HFF-Myc (cell line): ENCODE measurements at regions not wholly inside any gene's neighbourhood (a gene's known extent, or its start where the extent isn't known, plus 50 kb on each side); places are given as distances from the start of the nearest gene placed in this dataset.

Source experiments
- DNase-seq: peaks from one replicate; pipeline ENCODE4 v3.0.0-alpha.2; 2011; ENCODE audit warnings: low read depth; ENCODE audit errors: extremely low read depth
- H3K4me3 ChIP-seq: replicated peaks from 2 replicates; pipeline ENCODE4 v1.5.1; 2011; ENCODE audit warnings: low read depth, mild to moderate bottlenecking, control low read depth, low read length
- CTCF ChIP-seq: IDR thresholded peaks from 2 replicates; pipeline ENCODE4 v1.5.1; 2012; ENCODE audit warnings: mild to moderate bottlenecking, low read depth, low read length, control low read depth; ENCODE audit errors: missing control alignments

- no peak for TF ChIP-seq CTCF
- no peak for DNase-seq
- H3K4me3 ChIP-seq, result no peak overlapping the region
Measured at GRCh38 chr17:77385750-77386501, 245.2 kb downstream of the SEC14L1 start.

GRCh38 chr17:77386502-77387192 lies 245.9 kb downstream of the SEC14L1 start:
- no peak for DNase-seq
- no peak for TF ChIP-seq CTCF
- no peak overlapping the region for H3K4me3 ChIP-seq

- no peak for TF ChIP-seq CTCF
- no peak for DNase-seq
- H3K4me3 ChIP-seq, result no peak overlapping the region
Measured at GRCh38 chr17:77387891-77388290, 247.1 kb downstream of the SEC14L1 start.

- no peak for TF ChIP-seq CTCF
- H3K4me3 ChIP-seq, result no peak overlapping the region
- DNase-seq, result no peak
Measured at GRCh38 chr17:77388384-77389306, 247.9 kb downstream of the SEC14L1 start.

GRCh38 chr17:77390870-77391269 lies 250.1 kb downstream of the SEC14L1 start:
- H3K4me3 ChIP-seq, result no peak overlapping the region
- TF ChIP-seq CTCF, result no peak
- DNase-seq, result no peak

GRCh38 chr17:77391668-77392375 lies 251.1 kb downstream of the SEC14L1 start:
- DNase-seq, result no peak

More at GRCh38 chr17:77391668-77392375, 251.1 kb downstream of the SEC14L1 start:
- no peak overlapping the region for H3K4me3 ChIP-seq
- TF ChIP-seq CTCF, result no peak
